HG03196 (cell line): ENCODE measurements at regions not wholly inside any gene's neighbourhood (a gene's known extent, or its start where the extent isn't known, plus 50 kb on each side); places are given as distances from the start of the nearest gene placed in this dataset.

ENCODE experiments used
- ATAC-seq: cut with Tn5 transposase; IDR thresholded peaks from one replicate; pipeline ENCODE4 v1.9.1; 2021; ENCODE audit not compliant: unreplicated experiment

- no peak for ATAC-seq
These were observed 60.9 kb upstream of the ATP11B start for GRCh38 chr3:182732232-182733015.

GRCh38 chr3:182735672-182736071 lies 57.6 kb upstream of the ATP11B start:
- no peak for ATAC-seq

- no peak for ATAC-seq
These were observed 55.5 kb upstream of the ATP11B start for GRCh38 chr3:182737825-182738224.

- ATAC-seq = no peak
These were observed 54.5 kb upstream of the ATP11B start for GRCh38 chr3:182738583-182739411.

GRCh38 chr3:182739619-182740018 lies 53.7 kb upstream of the ATP11B start:
- no peak for ATAC-seq

- no peak for ATAC-seq
These were observed 52.6 kb upstream of the ATP11B start for GRCh38 chr3:182740710-182741109.

- no peak for ATAC-seq
These were observed 52.1 kb upstream of the ATP11B start for GRCh38 chr3:182741214-182741613.
